HG03097 (cell line): ENCODE measurements at regions not wholly inside any gene's neighbourhood (a gene's known extent, or its start where the extent isn't known, plus 50 kb on each side); places are given as distances from the start of the nearest gene placed in this dataset.

Source experiments
- ATAC-seq: cut with Tn5 transposase; IDR thresholded peaks from one replicate; pipeline ENCODE4 v1.9.1; 2021; ENCODE audit not compliant: unreplicated experiment, low FRiP score

DNA sequence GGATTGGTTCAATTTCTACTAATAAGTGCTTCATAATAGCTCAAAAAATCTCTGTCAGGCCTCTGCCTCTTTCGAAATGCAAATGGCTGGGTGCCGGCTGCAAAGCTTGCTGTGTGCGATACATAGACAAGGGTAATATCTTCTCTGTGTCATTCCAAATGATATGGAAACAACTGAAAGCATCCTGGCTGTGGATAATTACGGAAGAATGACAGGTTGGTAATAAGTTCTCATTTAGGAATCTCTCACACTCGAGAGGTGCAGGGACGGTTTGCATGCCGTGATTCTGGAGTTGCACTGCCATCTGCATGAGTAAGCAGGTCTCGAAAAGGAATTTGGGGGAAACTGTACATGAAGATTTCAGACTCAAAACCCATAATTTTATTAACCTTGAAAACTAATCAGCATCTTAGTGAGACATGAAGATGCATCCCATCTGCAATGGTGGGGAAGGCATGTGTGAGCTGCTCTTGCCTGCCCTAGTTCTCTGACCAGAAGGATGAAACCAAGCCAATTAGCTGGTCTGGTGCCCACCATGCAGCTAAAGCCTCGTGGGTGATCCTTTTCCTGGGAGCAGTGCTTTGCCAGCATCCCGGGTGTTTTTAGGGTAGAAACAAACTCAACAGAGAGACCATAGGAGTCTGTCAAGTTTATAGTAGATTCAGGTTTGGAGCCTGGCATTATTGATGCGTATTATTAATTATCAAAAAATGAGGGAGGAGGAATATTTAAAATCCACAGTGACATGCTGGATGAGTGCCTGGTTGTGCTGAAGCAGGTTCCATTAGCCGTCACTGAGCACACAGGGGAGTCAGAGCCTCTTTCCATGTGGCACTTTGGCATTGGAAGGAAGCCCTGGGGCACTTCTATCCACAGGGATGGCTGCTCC is 503.6 kb upstream of the MGMT start:
- no peak for ATAC-seq

DNA sequence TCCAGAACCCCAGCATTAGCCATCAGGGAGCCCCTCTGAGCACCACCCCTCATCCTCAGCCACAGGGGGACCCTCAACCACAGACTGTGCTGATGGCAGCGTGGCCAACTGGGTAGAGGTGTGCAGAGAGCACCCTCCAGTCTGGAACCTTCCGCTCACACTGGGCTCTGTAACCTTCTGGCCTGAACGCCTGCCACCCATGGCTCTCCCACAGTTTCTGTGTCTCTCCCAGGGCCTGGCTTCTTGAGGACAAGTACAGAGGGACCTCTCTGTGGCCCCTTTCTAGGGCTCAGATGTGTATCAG is 503.0 kb upstream of the MGMT start:
- no peak for ATAC-seq

DNA sequence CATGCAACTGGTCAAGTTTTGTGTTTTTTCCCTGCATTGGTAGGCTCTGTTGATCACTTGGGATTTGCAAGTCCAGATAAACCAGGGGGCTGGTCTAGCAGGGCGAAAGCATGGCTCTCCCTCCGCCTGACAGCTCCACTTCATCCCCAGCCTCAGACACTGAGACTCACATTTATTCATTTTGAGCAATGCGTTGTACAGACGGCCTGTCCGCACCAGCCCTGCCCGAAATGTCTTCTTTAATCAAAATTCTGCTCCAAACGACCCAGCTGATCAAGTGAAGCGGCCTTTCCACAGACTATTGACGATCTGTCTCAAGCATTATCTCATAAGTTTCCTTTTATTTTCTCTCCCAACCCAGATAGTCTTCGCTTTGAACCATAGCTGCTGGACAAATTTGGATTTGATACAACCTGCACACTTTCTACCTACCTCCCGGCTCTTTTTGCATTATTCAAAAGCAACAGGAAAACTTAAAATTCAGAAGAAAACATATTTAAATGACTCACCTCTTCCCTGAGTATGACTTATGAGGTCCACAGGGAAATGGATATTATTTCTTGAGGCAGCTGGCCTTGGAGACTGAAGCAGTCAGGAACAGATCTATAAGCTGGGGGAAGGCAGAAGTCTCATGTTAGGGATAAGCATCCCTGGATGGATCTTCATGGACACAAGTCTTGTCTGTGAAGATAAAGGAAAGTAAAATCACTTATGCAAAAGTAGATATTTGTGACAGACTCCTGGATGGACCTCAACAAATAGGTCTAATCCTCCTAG is 498.9 kb upstream of the MGMT start:
- ATAC-seq, result no peak

DNA sequence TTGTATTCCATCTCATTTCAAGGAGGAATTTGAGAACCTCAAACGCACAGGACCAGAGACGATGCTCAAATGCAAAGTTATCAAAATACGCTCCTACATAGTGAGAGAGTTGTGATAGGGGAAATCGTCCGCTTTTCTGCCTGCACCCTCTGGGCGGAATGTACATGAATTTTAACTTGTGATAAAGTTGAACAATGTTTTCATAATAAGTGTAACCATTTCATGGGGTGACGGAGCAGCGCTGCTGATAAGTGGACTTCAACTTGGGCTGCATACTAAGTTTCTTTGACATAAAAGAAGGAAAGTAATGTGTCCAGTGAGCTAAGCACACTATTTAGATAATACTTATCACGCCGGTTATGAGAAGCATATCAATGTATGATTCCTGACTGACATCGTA is 497.5 kb upstream of the MGMT start:
- ATAC-seq, result no peak

DNA sequence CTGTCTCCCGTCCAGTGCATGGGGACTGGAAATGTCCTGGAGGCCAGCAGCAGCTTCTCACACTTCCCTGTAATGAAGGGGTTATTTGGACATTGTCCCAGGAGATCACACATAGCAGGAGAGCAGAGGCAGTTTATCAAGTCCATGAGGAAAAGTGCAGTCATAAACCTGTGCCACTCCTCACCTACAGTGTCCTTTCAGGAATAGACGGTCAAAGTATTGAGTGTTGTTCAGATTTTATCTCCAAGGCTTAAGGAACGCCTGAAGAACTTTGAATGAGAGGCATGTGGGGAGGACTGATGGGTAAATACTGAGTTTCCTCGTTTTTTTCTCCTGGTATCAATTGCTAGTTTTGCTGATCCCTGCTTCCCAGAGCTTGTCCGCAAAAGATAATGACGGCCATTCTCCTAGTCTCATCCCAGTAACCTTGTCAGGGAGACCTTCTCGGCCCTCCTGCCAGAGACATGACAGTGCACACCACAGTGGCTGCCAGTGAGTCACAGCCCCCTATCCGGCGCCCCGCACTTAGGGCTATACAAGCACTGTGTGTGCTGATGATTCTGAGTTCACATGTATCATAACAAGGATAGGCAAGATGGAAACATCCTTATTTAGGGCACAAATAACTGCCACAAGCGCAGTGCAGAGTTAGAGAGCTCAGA is 495.5 kb upstream of the MGMT start:
- ATAC-seq, result no peak

DNA sequence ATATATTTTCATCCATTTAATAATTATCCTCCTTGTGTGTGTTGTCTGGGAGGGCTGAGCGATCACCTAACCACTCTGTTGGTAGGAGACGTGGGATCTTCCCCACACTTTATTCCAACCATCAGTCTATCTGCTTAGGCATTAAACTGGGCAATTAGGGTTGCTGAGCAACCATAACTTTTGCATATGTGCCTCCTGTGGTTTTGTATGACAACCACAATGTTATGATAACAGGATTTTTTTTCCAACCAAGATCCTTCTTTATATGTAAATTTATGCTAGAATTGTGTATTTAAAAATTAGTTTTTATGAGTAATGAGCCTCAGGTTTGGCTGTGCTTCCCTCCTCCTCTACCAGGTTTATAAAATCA is 495.0 kb upstream of the MGMT start:
- ATAC-seq, result no peak

DNA sequence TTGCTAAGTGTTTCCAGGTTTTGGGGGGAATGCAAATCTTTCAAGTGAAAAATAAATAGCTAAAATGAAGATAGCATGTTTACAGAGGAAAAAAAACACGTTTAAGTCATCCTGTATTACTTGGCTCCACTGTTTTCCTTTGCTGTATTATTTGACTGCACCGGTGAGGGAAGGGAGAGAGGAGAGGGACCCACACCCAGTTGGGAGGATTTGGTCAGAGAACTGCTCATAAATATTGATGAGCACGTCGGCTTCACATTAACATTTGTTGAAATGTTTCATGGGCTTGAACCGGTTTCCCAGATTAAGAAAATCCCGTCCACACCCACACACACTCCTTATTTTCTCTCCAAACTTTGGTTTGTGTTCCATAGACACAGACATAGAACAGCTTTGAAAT is 493.8 kb upstream of the MGMT start:
- ATAC-seq, result no peak

DNA sequence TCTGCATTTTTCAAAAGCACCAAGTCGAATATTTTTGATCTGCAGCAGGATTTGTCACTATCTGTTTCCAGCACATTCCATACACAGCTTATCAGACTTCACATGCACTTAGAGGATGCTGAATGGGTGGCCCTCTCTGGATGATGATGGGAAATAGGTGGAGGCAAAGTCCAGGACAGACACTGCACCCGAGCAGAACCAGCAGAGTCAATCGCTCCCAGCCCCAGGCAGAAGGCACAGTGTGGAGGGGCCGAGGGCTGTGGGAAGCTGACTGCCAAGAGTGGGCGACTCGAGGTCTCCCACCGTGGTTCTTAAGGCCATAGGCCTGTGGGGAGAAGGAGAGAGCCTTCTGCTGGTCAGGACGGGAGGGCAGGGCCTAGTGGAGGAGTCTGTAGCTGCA is 490.2 kb upstream of the MGMT start:
- no peak for ATAC-seq

DNA sequence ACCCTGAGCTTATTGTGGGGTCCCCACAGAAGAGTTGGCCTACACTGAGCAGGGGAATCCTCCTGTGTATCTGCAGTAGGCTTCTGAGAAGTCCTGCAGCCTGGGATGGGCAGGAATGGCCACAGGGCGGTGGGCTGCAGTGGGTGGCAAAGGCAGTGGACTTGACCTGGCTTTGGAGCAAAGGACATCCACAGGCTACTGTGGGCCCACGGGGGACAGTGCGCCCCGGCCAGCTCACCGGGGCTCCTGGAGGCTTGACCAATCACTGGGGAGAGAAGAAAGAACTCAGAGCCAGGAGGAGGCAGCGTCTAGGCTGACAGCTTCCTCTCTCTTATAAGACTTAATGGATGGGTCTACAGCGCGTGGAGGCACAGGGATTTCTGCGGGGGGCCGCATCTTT is 488.8 kb upstream of the MGMT start:
- no peak for ATAC-seq

DNA sequence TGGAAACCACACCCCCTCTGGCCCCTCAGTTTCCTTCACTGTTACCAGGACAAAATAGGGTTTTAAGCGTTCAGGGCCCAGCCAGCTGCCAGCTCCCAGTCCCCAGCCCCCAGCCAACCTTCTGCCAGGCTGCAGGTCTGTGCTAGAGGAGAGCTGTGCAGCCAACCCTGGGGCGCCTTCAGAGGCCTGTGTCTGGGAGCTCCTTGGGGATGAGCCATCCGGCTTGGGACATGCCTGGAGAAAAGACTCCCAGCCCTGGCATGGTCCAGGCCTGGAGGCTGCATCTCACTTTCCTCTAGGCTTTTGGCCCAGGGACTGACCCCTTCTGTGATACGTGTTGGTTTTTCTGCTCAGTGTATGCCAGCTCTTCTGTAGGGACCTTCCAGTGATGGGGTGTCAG is 487.6 kb upstream of the MGMT start:
- no peak for ATAC-seq

DNA sequence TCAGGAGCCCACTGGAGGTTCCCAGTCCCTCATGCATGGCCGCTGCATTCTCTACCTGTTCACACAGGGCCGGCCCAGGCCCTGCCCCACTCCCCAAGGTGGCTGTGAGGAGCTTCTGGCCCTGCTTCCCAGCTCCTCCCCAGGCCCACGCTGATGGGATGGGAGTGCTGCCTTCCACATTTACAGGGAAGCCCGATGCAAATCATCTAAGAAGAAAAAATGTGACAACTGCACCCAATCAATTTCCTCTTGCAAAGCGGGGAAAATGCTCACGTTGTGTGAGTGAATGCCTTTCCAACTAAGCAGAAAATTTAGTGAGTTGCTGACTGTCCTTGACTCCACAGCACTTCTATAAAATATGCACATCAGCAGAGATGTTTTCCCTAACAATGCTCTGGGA is 485.8 kb upstream of the MGMT start:
- ATAC-seq, result no peak

DNA sequence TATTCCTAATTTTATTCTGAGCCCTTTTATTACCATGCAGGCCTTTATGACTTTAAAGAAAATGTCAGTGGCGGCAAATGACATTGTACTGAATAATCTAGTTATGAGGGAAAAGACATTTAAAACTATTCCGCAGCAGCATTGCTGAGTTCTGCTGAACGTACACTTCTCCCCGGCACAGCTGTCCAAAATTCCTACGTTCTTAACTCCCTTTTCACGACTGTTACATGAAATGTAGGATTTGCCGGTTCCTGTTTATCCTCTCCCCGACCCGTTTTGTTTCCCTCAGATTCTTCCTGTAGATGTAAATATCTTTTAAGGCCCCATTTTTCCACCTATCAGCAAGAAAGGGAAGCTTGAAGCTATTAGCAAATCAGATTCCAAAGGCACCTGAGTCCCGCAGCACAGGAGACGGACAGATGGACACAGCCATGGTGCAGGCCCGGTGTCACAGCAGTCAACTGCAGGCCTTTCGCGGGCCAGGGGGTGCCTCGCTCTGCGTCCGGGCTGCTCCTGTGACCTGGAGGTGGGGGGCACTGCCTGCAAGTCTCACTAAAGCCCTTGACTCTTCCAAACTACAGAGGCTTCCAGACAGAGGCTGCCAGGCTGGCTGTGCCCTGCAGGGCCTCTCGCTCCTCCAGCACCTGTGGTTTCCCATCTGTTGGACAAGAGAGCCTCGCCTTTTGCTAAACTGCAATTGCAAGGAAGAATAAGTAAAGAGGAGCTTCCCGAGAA is 485.0 kb upstream of the MGMT start:
- ATAC-seq, result no peak

DNA sequence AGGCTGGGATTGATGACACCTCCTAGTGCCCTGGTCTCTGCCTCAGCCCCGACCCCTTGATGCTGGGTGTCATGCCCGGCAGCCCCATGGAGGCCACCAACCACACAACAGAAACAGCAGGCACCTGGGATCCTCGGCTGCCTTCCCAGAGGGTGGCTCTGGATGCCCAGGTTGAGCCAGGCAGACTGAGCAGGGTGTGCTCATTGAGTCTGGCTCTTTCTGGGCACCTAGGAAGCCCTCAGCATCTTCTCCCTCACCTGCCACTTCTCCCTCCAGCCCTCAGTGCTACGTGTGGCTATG is 484.5 kb upstream of the MGMT start:
- no peak for ATAC-seq

DNA sequence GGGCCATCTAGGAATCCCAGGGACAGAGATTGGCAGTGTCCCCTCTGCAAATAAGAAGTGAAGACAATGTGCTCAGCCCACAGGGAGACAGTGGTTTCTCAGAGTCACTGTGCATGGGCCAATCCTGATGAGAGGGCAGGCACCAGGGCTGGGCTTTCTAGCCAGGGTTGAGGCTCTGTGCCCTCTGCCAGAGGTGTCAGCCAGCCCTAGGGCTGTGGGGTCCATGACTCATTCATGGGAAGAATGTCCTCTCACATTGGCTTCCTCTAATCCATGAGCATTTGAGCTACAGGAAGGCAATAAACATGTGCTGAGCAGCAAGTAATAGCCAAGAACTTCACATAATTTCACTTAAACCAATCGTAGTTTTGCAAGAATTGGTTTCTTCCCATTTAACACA is 482.0 kb upstream of the MGMT start:
- no peak for ATAC-seq

DNA sequence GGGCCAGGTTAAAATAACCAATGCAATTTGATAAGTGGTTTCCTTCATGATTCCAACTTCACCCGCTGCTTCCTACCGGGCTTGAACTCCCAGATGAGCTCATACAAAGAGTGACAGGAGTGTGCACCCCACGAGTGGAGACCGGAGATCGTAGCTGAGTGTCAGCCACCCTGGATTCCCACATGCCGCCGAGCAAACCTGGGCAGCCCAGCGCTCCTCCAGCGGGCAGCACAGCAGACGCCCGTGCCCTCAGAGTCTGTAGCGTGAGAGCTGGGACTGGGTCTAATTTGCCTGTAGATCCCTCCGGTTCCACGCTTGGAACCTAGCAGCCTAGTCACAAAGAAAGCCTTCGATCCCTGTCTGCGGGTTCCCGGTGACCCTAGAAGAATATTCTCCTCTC is 476.1 kb upstream of the MGMT start:
- no peak for ATAC-seq

DNA sequence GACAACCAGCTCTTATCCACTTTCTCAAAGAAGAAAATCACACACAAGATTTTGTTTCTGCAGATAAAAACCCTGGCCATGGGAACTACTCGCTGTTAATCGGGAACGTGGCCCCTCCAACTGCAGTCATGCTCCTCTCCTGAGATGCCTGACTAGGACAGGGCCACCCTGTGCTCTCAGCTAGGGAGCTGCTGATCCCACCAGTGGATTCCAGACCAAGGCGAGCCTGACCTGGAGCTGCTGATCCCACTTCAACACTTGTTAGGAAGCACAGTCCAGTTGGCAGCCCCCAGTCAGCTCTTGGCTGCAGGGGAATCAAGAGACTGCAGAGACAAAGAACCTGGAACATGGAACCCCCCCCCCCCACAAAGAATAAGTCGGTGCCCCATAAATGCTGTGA is 474.3 kb upstream of the MGMT start:
- ATAC-seq, result no peak

DNA sequence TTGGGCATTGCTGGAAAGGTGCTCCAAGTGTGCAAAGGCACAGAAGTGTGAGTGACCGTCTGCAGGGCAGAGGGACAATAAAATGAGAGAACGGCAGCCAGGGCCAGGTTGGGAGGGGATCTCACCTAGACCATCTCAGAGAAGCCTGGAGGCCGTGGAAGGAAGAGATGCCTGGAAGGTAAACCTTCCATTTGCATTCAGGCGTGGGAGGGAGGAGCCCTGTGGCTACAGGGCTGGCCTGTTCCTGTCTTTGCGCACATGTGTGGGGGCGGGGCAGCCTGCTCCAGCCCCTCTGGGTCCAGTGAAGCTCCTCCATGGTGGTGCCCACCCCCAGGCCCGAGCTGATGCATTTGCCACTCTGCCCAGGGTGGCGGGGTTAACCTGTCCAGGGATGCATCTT is 473.6 kb upstream of the MGMT start:
- ATAC-seq, result no peak

DNA sequence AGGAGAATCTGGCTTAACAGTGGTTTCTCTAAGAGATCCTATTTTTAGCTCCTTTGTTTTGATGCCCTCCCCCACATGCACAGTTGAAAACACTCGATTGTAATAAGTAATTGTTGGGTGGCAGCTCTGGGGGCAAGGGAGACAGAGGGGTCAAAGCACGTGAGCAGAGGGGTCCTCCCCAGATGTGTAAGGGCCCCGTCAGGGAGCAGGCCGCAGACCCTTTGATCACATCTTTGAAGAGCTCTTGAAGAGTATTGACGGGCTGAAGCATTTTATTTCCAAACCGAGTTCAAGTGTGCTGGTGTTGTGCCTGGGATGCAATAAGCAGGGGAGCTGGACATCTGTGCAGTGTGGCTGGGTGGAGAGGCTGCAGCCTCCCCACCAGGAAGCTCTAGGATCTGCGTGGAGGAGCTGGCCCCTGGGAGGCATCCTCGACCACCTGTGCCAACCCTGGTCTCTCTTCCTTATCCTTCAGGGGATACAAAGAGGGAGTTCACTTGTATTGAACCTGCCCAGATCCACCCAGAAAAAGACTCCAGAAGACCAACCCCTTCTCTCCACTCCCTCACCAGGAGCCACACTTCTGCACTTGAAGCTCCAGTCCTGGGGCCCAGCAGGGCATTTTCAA is 473.0 kb upstream of the MGMT start:
- no peak for ATAC-seq

DNA sequence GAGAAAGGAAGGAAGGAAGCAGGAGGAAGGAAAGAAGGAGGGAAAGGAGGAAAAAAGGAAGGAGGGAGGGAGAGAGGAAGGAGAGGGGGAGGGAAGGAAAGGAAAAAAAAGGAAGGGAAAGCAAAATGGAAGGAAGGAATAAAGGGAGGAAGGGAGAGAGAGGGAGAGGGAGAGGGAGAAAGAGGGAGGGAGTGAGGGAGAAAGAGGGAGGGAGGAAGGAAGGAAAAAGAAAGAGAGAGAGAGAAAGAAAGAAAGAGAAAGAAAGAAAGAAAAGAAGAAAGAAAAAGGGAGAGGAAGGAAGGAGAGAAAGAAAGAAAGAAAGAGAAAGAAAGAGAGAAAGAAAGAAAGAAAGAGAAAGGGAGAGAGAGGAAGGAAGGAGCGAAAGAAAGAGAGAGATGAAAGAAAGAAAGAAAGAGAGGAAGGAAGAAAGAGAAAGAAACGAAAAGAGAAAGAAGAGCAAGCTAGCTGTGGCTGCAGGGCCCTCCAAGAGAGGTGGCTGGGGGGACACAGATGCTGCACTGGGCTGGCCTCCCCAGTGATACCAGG is 472.4 kb upstream of the MGMT start:
- no peak for ATAC-seq

DNA sequence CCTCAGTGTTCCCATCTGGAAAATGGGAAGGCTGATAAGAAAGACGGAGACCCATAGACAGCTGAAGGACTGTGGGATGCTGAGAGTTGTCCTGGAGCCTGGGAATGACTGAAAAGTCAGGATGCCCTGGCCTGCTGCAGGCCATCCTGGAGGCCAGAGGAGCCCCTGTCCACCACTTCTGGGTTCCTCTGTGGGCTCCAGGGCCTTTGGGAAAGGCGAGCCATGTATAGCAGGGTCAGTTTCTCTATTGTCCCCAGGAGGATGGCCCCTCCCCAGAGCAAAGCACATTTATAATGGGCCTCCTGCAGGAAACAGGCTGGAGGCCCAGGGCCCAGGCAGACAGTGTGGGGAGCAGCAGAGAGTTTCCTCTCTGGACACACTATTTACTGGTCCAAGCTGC is 471.4 kb upstream of the MGMT start:
- no peak for ATAC-seq

DNA sequence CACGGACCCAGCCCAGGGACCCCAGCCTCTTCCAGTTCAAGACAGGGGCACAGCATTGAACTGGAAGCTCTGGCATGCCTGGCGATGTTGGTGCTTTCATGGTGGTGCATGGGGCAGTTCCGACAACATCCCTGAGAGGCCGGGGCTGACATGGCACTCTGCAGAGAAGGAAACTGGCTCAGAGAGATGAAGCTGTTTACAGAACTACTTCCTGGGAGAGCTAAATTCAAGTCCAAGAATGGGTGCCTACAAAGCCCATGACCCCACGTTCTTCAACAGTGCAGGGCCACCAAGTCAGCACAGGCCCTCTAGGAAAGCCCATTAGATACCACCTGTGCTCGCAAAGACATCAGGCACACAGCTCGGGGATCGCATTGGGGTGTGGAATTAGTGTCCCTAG is 470.9 kb upstream of the MGMT start:
- ATAC-seq, result no peak
